GM23338 (cell line): ENCODE measurements at regions not wholly inside any gene's neighbourhood (a gene's known extent, or its start where the extent isn't known, plus 50 kb on each side); places are given as distances from the start of the nearest gene placed in this dataset.

ENCODE experiments used
- ATAC-seq: fragments of 200-7000 bp; cut with Tn5 transposase; 3 replicates; pipeline ENCODE4 v1.9.1; 2020
- DNase-seq: peaks from one replicate; pipeline ENCODE4 v3.0.0-alpha.2; 2015; ENCODE audit warnings: low spot score
- H2AFZ ChIP-seq: fragments of 200-600 bp; sonication (generic); 2 replicates; pipeline ENCODE4 v1.8.0; 2016; ENCODE audit warnings: antibody characterized with exemption, mild to moderate bottlenecking, moderate library complexity
- H3F3A ChIP-seq: fragments of 200-600 bp; sonication (generic); replicated peaks from 2 replicates; pipeline ENCODE4 v1.8.0; 2017; ENCODE audit warnings: antibody characterized with exemption, mixed run types, low read depth
- H3K27ac ChIP-seq: fragments of 200-600 bp; sonication (generic); 2 replicates; pipeline ENCODE4 v1.6.1; 2016; ENCODE audit warnings: low read depth
- H3K27me3 ChIP-seq: fragments of 200-600 bp; sonication (generic); 2 replicates; pipeline ENCODE4 v1.8.0; 2016; ENCODE audit warnings: mild to moderate bottlenecking, mixed run types, moderate library complexity; ENCODE audit not compliant: insufficient read depth
- H3K36me3 ChIP-seq: fragments of 200-600 bp; sonication (generic); 2 replicates; pipeline ENCODE4 v1.8.0; 2016; ENCODE audit warnings: mild to moderate bottlenecking; ENCODE audit not compliant: insufficient read depth
- H3K4me1 ChIP-seq: fragments of 200-600 bp; sonication (generic); 2 replicates; pipeline ENCODE4 v1.8.0; 2016; ENCODE audit warnings: mild to moderate bottlenecking, moderate library complexity; ENCODE audit not compliant: insufficient read depth
- H3K4me2 ChIP-seq: fragments of 200-600 bp; sonication (generic); 2 replicates; pipeline ENCODE4 v1.7.1; 2017; ENCODE audit warnings: mixed run types
- H3K4me3 ChIP-seq: fragments of 200-600 bp; sonication (generic); 2 replicates; pipeline ENCODE4 v1.6.1; 2016; ENCODE audit warnings: mixed run types
- H3K79me2 ChIP-seq: fragments of 200-600 bp; sonication (generic); replicated peaks from 2 replicates; pipeline ENCODE4 v1.8.0; 2017; ENCODE audit warnings: mild to moderate bottlenecking; ENCODE audit not compliant: insufficient read depth
- H3K9me2 ChIP-seq: fragments of 200-600 bp; sonication (generic); 2 replicates; pipeline ENCODE4 v1.8.0; 2017; ENCODE audit not compliant: insufficient read depth
- H4K20me1 ChIP-seq: fragments of 200-600 bp; sonication (generic); replicated peaks from 2 replicates; pipeline ENCODE4 v1.8.0; 2017; ENCODE audit warnings: mild to moderate bottlenecking; ENCODE audit not compliant: insufficient read depth
- H3K27ac Mint-ChIP-seq: 2 replicates; pipeline ENCODE4 v1.8.0; 2020; ENCODE audit warnings: inconsistent platforms, mild to moderate bottlenecking, moderate library complexity, mixed read lengths
- H3K27me3 Mint-ChIP-seq: 3 replicates; pipeline ENCODE4 v1.8.0; 2022; ENCODE audit warnings: low read depth, mild to moderate bottlenecking, moderate library complexity, mixed read lengths, inconsistent platforms; ENCODE audit not compliant: insufficient read depth, poor library complexity
- H3K36me3 Mint-ChIP-seq: 3 replicates; pipeline ENCODE4 v1.8.0; 2021; ENCODE audit warnings: low read depth, mild to moderate bottlenecking, inconsistent platforms, moderate library complexity, mixed read lengths
- H3K4me1 Mint-ChIP-seq: 3 replicates; pipeline ENCODE4 v1.8.0; 2020; ENCODE audit warnings: mild to moderate bottlenecking, inconsistent platforms, mixed read lengths
- H3K4me3 Mint-ChIP-seq: 3 replicates; pipeline ENCODE4 v1.8.0; 2021; ENCODE audit warnings: moderate library complexity, mild to moderate bottlenecking, inconsistent platforms, mixed read lengths
- H3K9me3 Mint-ChIP-seq: 3 replicates; pipeline ENCODE4 v1.8.0; 2020; ENCODE audit warnings: moderate library complexity, mild to moderate bottlenecking, inconsistent platforms, mixed read lengths
- CTCF ChIP-seq, 2 experiments: fragments of 200-600 bp in 1 of 2; sonication (generic) in 1 of 2; conservative IDR thresholded peaks; 2 replicates each; pipeline versions ENCODE4 v1.5.1 to v1.6.1; 2016 to 2017; ENCODE audit warnings: antibody characterized with exemption in 2 of 2, low read depth in 2 of 2, mild to moderate bottlenecking in 2 of 2, moderate library complexity in 1 of 2
- EZH2phosphoT487 ChIP-seq: fragments of 200-600 bp; sonication (generic); IDR thresholded peaks from one replicate; pipeline ENCODE4 v1.8.1; 2018; ENCODE audit warnings: antibody characterized with exemption; ENCODE audit not compliant: unreplicated experiment
- NANOG ChIP-seq: IDR thresholded peaks from 2 replicates; pipeline ENCODE4 v1.6.1; 2016; ENCODE audit warnings: antibody characterized with exemption, borderline replicate concordance
- POLR2AphosphoS5 ChIP-seq: IDR thresholded peaks from 2 replicates; pipeline ENCODE4 v1.6.1; 2016; ENCODE audit warnings: antibody characterized with exemption, low read depth
- ZNF114 ChIP-seq: fragments of 250-450 bp; sonication (Bioruptor Pico); IDR thresholded peaks from 2 replicates; pipeline ENCODE4 v1.5.0; 2020; ENCODE audit warnings: mild to moderate bottlenecking, moderate library complexity
- ZNF331 ChIP-seq: fragments of 250-450 bp; sonication (Bioruptor Pico); IDR thresholded peaks from 2 replicates; pipeline ENCODE4 v1.5.0; 2020; ENCODE audit warnings: low read depth, mild to moderate bottlenecking, moderate library complexity
- ZNF462 ChIP-seq: fragments of 250-450 bp; sonication (Bioruptor Pico); IDR thresholded peaks from 2 replicates; pipeline ENCODE4 v1.5.0; 2020; ENCODE audit warnings: mild to moderate bottlenecking, moderate library complexity

GRCh38 chr5:89421035-89421434 lies 538.1 kb upstream of the MEF2C start (continued):
- TF ChIP-seq ZNF462 (no peak), EZH2phosphoT487 (no peak), POLR2AphosphoS5 (no peak)

GRCh38 chr5:89418407-89419085 lies 535.6 kb upstream of the MEF2C start:
- H3K27ac Mint-ChIP-seq: no peak overlapping the region
- H3K27me3 ChIP-seq: no peaks in the 10 kb centered on the region
- H3K4me1 Mint-ChIP-seq: peaks cover 11% of the 10 kb centered on the region; the same call in 2 of the 3 replicates
- TF ChIP-seq ZNF462: no peak
- TF ChIP-seq ZNF331 (CRISPR knock-in tag): no peak
- no peak for TF ChIP-seq POLR2AphosphoS5
- no peak for TF ChIP-seq CTCF (conservative IDR thresholded peaks at IDR 0.05; ENCODE audit: low read depth in 2 of 2)
- no peak for TF ChIP-seq NANOG
- TF ChIP-seq ZNF114: no peak

More at GRCh38 chr5:89418407-89419085, 535.6 kb upstream of the MEF2C start:
- Histone ChIP-seq H3K4me1 (no peaks in the 10 kb centered on the region), H3K4me3 (no peak overlapping the region), H3K9me2 (peaks cover 4% of the 10 kb centered on the region; the same call in 1 of the 2 replicates), H2AFZ (no peak overlapping the region), H3F3A (no peaks in the 10 kb centered on the region), H3K36me3 (no peaks in the 10 kb centered on the region), H3K27ac (no peak overlapping the region), H4K20me1 (no peaks in the 10 kb centered on the region), H3K4me2 (no peak overlapping the region), H3K79me2 (no peaks in the 10 kb centered on the region)
- ATAC-seq (no peak), DNase-seq (no peak)
- Mint-ChIP-seq H3K4me3 (no peak overlapping the region), H3K27me3 (no peaks in the 10 kb centered on the region), H3K9me3 (no peaks in the 10 kb centered on the region; the same call in 2 of the 3 replicates), H3K36me3 (no peaks in the 10 kb centered on the region)
